HS-27A (cell line): ENCODE measurements at regions not wholly inside any gene's neighbourhood (a gene's known extent, or its start where the extent isn't known, plus 50 kb on each side); places are given as distances from the start of the nearest gene placed in this dataset.
"Not testable (repeated sequence)": the region's sequence is repeated elsewhere in the genome, so short reads cannot be mapped to it uniquely, and the experiment has no call there.

Experiments used
- DNase-seq: peaks from one replicate; pipeline ENCODE4 v3.0.0-alpha.2; 2012; ENCODE audit warnings: low read depth, missing footprints

DNA sequence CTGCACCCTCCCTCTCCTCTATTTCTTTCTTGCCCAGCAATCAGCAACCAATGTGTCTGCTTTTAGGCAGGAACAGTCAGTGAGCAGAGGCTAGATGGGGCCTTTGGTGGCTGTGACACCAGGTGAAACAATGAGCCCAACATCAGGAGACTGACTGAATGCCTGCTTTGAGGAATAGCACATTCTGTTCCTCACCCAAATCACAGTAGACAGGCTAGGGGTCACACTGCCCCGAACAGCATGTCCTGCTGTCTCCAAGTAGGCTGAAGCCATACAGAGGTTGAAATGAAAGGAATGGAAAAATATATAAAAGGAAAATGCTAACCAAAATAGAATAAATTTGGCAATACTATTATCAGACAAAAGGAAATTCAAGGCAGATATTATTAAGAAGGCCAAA, 122.5 kb upstream of the GDNF start:
- DNase-seq: no peak

DNA sequence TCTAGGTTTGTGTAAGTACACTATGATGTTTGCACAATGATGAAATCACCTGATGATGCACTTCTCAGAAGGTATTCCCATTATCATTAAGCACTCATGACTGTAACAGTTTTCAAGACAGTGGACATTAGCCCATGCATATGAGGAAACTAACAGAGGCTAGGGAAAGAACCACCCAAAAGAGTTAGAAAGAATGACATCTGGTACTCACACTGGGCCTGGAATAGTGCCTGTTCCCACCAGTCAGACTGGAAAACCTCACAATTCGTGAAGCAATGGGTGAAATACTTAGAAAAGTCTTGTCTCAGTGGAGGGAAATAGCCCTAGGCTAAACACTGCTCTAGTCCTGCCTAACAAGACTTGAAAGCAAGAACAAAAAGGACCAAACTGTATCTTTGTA, 117.4 kb upstream of the GDNF start:
- no peak for DNase-seq

DNA sequence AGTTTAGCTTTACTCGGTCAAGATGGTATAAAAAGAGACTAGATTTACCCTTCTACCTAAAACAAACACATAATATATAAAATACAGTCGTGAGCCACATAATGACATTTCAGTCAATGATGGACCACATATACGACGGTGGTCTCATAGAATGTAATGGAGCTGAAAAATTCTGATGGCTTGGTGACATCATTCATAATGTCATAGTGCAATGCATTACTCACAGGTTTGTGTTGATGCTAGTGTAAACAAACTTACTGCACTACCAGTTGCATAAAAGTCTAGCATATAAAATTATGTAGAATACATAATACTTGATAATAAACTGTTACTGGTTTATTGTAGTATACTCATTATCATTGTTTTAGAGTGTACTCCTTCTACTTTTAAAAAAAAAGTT, 115.9 kb upstream of the GDNF start:
- DNase-seq: no peak

- no peak for DNase-seq
These were observed 114.7 kb upstream of the GDNF start for GRCh38 chr5:37954561-37954960.

DNA sequence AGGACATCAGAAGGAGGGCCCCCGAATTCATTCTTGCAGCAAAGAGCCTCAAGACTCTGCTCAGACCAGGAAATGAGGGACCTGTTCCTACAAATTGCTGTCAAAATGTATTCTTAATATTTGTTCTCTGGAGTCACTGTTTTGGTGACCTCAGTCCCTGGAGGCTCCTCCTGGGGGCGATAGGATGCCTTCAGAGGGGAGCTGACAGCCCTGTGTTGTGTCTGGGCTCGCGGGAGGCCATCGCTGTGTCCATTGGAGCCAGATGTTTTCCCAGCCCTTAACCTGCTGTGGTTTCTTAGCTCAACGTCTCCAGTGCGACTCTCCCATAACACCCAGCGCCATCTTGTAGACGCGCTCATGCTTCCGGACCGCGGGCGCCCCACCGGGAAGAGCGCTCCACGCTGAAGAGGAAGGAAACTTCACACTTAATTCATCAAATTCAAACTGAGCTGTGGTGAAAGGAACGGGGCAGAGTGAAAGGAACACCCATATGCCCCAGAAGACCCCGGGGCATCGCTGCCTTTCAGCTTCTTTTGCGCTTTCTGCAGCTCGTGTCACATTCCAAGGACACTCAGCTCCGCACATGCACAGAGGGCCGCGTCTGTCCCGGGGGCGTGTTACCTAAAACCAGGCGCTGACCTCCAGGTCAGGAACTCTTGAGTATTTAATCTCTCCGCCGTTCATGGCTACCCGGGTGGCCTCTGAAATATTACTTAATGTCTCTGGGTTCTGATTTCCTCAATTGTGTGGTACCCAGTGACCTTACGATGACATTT, 112.3 kb upstream of the GDNF start:
- DNase-seq: no peak

DNA sequence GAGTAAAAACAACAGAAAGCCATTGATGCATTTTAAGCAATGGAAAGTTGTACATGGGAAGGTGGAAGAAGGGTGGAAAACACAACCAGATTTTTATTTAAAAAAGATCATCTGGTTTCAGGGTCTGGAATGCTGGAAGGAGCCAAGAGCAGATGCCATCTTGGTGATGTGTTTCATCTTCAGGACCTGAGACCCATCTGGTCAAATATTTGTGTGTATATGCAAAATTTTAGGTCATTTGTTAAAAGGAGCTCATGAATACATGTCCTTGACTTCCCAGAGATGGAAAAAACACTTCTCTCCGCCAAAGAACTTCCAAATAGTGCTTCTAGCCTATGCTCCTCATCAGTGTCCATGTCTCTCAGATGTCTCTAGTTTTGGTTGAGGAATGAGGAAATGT, 110.6 kb upstream of the GDNF start:
- no peak for DNase-seq

DNA sequence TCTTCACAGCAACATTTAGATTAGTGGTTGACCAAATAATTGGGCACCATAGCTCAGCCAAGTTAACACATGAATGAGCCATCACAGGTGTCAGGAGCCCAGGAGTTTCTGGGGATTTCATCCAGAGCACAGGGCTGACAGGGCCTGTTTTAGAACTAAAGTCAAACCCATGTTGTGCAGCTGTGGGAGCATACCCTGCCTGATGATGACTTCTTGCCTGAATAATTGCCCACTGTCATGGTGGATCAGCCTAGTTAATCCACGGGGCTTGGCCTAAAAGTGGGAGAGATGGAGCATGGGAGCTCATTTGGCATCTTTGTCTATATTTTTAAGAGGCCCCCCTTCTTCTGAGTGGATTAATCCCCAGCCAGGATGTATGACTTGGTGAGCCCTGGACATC, 105.6 kb upstream of the GDNF start:
- DNase-seq: no peak

DNA sequence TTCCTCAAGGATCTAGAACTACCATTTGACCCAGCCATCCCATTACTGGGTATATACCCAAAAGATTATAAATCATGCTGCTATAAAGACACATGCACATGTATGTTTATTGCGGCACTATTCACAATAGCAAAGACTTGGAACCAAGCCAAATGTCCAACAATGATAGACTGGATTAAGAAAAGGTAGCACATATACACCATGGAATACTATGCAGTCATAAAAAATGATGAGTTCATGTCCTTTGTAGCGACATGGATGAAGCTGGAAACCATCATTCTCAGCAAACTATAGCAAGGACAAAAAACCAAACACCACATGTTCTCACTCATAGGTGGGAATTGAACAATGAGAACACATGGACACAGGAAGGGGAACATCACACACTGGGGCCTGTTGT, 103.3 kb upstream of the GDNF start:
- not testable (repeated sequence) for DNase-seq

GRCh38 chr5:37940931-37941623, 101.2 kb upstream of the GDNF start:
- DNase-seq: no peak

GRCh38 chr5:37938861-37939260, 99.0 kb upstream of the GDNF start:
- DNase-seq: no peak

DNA sequence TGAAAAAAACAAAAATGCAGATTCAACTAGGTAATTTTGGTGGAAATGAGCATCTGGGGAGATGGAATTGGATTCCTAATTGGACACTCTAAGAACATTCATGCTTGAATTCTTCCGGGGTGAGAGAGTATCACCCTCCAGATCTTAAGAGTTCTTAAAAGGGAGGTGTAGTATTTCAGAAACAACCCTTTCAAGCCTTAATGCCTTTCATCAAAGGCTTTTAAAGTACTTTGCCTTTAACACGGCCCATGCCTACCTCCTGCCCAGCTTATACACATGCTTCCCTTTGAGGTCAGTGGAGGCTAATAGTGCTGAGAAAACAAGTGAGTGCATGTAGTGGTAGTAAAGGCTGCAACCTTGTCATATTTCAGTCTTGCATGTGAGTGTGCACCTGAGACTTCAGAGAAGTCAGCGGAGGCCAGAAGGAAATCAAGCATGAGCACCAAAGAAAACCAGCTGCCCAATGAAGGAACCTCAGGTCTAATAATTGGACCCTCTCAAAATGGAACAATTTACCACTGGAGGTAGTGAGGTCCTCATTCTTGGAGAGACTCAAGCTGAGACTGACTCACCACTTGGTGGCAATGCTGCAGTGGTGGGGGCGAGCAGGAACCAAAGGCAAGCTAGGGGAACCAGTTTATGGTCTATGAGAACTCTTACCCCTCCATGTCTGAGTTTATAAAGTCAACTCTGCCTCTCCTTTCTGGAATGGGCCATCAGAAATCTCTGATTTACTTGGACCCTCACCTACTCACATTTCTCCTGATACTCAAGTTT, 98.4 kb upstream of the GDNF start:
- DNase-seq: no peak

DNA sequence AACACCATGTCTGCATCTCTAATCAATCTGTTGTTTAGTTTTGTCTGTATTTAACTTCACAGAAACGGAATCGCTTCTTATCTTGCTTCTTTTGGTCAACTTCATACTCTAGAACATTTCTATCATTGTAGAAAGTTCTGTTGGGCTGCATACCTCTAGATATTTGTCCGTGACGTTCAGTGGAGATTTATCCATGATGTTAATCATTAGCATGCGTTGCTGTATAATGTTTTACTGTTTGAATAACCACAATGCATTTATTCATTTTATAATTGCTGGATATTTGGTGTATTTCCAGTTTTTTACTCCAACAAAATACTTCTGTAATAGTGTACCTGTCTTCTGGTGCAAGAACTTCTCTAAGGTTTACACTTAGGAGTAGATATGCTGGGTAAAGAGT, 96.2 kb upstream of the GDNF start:
- DNase-seq: no peak

- DNase-seq: no peak
These were observed 93.7 kb upstream of the GDNF start for GRCh38 chr5:37933576-37933975.

DNA sequence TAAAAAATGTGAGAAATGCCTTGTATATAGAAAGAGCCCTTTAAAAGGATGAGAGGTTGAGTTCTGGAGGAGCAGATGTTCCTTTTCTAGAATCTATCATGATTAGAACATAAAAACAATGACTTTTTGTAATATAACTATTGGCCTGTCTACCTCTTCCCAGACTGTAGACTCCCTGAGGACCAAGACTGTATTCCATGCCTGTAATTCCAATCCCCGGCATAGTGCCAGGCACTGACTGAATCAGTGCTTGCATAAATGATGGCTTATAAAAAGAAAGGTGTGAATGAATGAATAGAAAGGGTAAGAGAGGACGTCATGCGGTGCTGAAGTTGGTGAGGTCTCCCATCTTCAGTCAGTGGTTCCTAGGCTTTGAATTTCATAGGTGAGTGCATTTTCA, 92.6 kb upstream of the GDNF start:
- DNase-seq: no peak

- DNase-seq: no peak
These were observed 91.7 kb upstream of the GDNF start for GRCh38 chr5:37931541-37931940.

- DNase-seq: no peak
These were observed 90.5 kb upstream of the GDNF start for GRCh38 chr5:37930350-37930749.

DNA sequence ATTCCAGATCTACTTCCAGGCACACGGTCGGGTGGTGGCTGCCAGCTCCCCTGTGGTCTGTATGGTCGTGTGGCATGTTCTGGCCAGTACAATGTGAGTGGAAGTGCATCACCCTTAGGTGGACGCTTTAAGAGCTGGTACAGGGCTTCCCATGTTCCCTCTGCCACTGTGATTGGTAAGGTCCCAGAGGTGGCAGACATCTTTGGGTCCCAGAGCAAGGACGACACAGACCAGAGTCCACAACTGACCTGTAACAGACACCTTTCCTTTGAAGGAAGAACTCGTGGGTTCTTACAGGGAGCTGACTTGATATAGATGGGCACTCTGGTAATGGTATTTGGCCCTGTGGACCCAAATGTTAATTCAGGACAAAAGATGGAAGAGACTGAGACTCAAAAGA, 90.0 kb upstream of the GDNF start:
- DNase-seq: no peak

DNA sequence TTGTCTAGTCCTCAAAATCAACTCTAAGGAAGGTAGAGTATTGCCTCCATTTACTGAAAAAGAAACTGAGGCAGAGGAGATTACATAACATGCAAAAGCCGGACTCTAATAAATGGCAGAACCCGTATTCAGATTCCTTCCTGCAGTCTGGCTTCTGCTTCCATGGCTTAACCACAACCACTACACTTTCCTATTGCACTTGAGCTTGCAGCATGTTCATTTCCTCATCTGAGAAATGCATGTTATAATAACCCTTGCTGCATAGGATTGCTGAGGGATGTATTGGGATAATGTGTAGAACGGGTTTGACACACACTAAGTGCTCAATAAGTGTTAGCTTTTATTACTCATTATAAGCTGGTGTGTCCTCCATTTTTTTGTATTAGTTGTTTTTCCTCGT, 87.9 kb upstream of the GDNF start:
- DNase-seq: not testable (repeated sequence)

GRCh38 chr5:37926732-37927131, 86.9 kb upstream of the GDNF start:
- DNase-seq: no peak

GRCh38 chr5:37921452-37921851, 81.6 kb upstream of the GDNF start:
- DNase-seq: no peak

GRCh38 chr5:37918424-37918823, 78.6 kb upstream of the GDNF start:
- DNase-seq: no peak

GRCh38 chr5:37916525-37916924, 76.7 kb upstream of the GDNF start:
- DNase-seq: no peak

DNA sequence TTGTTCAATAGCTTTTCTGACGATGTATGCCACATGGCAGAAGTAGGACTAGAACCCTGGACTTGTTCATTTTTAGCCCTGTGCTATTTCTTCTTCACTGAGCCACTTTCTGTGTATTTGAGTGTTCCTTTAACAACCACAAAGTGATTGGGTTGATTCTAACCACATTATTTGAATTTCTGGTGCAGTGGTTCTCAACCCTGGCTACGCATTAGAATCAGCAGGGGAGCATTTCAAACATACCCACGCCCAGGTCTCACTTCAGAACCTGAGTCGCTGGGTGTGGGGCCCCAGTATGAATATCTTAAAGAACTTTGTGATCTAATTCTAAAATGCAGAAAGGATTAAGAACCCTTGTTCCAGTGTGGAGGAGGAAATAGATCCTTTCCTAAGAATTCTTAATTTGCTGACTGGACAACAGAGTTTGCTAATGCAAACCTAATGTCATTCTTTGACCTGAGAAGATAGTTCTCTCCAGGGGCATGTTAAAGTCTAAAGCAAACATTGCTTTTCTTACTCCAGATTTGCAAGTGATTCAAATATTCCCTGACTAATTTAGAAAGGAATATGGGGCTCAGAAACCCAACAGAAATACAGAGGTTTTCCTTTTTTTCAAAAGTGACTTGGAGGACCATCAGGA, 75.4 kb upstream of the GDNF start:
- DNase-seq: no peak
